OCI-LY3 (cell line): ENCODE measurements at regions not wholly inside any gene's neighbourhood (a gene's known extent, or its start where the extent isn't known, plus 50 kb on each side); places are given as distances from the start of the nearest gene placed in this dataset.
A peak's percentile ranks its signal among the peaks of the same experiment; 100 is the strongest.

ENCODE experiments used
- H2AFZ ChIP-seq: fragments of 200-600, 300-600 bp; shearing (Covaris generic); 2 replicates; pipeline ENCODE4 v1.6.0; 2014; ENCODE audit warnings: antibody characterized with exemption, low read depth, low read length
- H3K27ac ChIP-seq: fragments of 200-600, 300-600 bp; sonication (generic); 2 replicates; pipeline ENCODE4 v1.5.1; 2014; ENCODE audit warnings: mild to moderate bottlenecking, low read length, moderate library complexity, mixed read lengths
- H3K27me3 ChIP-seq: fragments of 200-600, 300-600 bp; sonication (generic); 2 replicates; pipeline ENCODE4 v1.6.1; 2014; ENCODE audit warnings: low read depth, low read length, mixed read lengths
- H3K36me3 ChIP-seq: fragments of 200-600, 300-600 bp; sonication (generic); replicated peaks from 2 replicates; pipeline ENCODE3; 2014; ENCODE audit warnings: low read depth, low read length, mixed read lengths
- H3K4me1 ChIP-seq: fragments of 300-600, 200-600 bp; sonication (generic); 2 replicates; pipeline ENCODE4 v1.6.1; 2014; ENCODE audit warnings: low read length, mixed read lengths
- H3K4me2 ChIP-seq: fragments of 200-600, 300-600 bp; sonication (generic); 2 replicates; pipeline ENCODE4 v1.6.1; 2014; ENCODE audit warnings: low read length, mixed read lengths
- H3K4me3 ChIP-seq: fragments of 300-600, 200-600 bp; sonication (generic); 2 replicates; pipeline ENCODE4 v1.5.1; 2014; ENCODE audit warnings: antibody characterized with exemption, mild to moderate bottlenecking, low read length, moderate library complexity
- H3K79me2 ChIP-seq: fragments of 300-600, 200-600 bp; shearing (Covaris generic); 2 replicates; pipeline ENCODE4 v1.6.1; 2014; ENCODE audit warnings: mild to moderate bottlenecking, low read length, mixed read lengths
- H3K9ac ChIP-seq: fragments of 300-600, 200-600 bp; shearing (Covaris generic); 2 replicates; pipeline ENCODE4 v1.6.0; 2014; ENCODE audit warnings: mild to moderate bottlenecking, low read length, moderate library complexity
- H3K9me3 ChIP-seq: fragments of 200-600, 300-600 bp; shearing (Covaris generic); 2 replicates; pipeline ENCODE4 v1.6.1; 2014; ENCODE audit warnings: low read length, mixed read lengths; ENCODE audit not compliant: insufficient read depth
- H4K20me1 ChIP-seq: fragments of 200-600, 300-600 bp; sonication (generic); 2 replicates; pipeline ENCODE4 v1.6.1; 2016; ENCODE audit warnings: low read length, mixed read lengths; ENCODE audit not compliant: insufficient read depth
- EZH2phosphoT487 ChIP-seq: fragments of 200-600 bp; shearing (Covaris generic); IDR thresholded peaks from 2 replicates; pipeline ENCODE4 v1.6.1; 2018; ENCODE audit warnings: antibody characterized with exemption, mixed run types, low read depth
- TF ChIP-seq, protein P1 (sequence below): fragments of 200-600, 300-600 bp; sonication (generic); IDR thresholded peaks from 2 replicates; pipeline ENCODE4 v1.5.1; 2014; ENCODE audit warnings: antibody characterized with exemption, low read length, low read depth

DNA sequence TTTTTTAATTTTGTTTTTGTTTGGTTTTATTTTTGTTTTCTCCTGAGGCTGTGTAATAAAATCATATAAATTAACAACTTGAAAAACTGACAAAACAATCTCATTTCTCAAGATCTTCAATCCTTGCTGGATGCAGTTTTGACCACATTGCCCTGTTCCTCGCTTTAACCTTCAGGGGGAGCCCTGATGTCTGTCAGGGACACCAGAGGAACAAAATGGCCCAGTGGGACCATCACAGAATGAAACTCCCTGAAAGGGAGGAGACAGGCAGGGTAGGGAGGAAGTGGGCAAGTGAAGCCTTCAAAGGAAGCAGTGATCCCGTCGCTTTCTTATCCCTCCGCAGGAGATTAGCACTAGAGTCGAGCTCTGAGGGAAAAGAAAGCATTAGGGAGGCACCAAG, 274.9 kb upstream of the LDB2 start:
- H3K36me3 ChIP-seq: no peaks in the 10 kb centered on the region
- H3K79me2 ChIP-seq: no peaks in the 10 kb centered on the region
- no peak for TF ChIP-seq EZH2phosphoT487
- TF ChIP-seq, protein P1, sequence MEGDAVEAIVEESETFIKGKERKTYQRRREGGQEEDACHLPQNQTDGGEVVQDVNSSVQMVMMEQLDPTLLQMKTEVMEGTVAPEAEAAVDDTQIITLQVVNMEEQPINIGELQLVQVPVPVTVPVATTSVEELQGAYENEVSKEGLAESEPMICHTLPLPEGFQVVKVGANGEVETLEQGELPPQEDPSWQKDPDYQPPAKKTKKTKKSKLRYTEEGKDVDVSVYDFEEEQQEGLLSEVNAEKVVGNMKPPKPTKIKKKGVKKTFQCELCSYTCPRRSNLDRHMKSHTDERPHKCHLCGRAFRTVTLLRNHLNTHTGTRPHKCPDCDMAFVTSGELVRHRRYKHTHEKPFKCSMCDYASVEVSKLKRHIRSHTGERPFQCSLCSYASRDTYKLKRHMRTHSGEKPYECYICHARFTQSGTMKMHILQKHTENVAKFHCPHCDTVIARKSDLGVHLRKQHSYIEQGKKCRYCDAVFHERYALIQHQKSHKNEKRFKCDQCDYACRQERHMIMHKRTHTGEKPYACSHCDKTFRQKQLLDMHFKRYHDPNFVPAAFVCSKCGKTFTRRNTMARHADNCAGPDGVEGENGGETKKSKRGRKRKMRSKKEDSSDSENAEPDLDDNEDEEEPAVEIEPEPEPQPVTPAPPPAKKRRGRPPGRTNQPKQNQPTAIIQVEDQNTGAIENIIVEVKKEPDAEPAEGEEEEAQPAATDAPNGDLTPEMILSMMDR: peak; percentile 58
- peaks cover 38% of the 10 kb centered on the region for H3K4me1 ChIP-seq
- H2AFZ ChIP-seq: peak overlapping the region; percentile 55; the same call in 1 of the 2 replicates
- H3K27me3 ChIP-seq: no peaks in the 10 kb centered on the region
- H3K4me3 ChIP-seq: no peak overlapping the region
- no peak overlapping the region for H3K9ac ChIP-seq
- H4K20me1 ChIP-seq: no peaks in the 10 kb centered on the region
- no peaks in the 10 kb centered on the region for H3K9me3 ChIP-seq
- no peak overlapping the region for H3K27ac ChIP-seq
- peak overlapping the region; percentile 38 for H3K4me2 ChIP-seq

DNA sequence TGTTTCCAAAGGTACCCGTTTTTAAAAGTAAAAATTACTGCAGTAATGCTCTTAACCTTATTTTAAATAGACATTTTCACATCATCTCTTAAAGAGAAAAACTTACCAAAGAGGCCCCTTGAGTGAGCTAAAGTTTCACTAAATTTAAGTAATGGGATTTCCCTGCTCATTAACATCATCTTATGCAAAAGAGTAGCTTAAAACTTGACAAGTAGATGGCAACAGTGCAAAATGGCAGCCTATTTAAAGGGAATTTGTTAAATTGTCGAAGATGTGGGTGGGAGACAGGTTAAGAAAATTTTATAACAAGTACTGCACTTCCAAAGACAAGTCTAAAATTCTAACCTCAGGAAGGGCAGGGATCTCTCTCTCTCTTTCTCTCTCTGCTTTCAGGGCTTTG, 271.7 kb upstream of the LDB2 start:
- no peaks in the 10 kb centered on the region for H3K79me2 ChIP-seq
- peak overlapping the region; percentile 13; the same call in 1 of the 2 replicates for H3K4me3 ChIP-seq
- H3K9me3 ChIP-seq: no peaks in the 10 kb centered on the region
- peaks cover 39% of the 10 kb centered on the region for H3K4me1 ChIP-seq
- H3K36me3 ChIP-seq: no peaks in the 10 kb centered on the region
- no peaks in the 10 kb centered on the region for H3K27me3 ChIP-seq
- no peak for TF ChIP-seq EZH2phosphoT487
- TF ChIP-seq, protein P1: no peak
- H4K20me1 ChIP-seq: no peaks in the 10 kb centered on the region
- H3K27ac ChIP-seq: peak overlapping the region; percentile 30
- H2AFZ ChIP-seq: 0 out of 2 replicates have a peak overlapping the region, but pooled peaks have one; percentile 8
- peak overlapping the region; percentile 44 for H3K4me2 ChIP-seq
- H3K9ac ChIP-seq: no peak overlapping the region; the same call in 1 of the 2 replicates

DNA sequence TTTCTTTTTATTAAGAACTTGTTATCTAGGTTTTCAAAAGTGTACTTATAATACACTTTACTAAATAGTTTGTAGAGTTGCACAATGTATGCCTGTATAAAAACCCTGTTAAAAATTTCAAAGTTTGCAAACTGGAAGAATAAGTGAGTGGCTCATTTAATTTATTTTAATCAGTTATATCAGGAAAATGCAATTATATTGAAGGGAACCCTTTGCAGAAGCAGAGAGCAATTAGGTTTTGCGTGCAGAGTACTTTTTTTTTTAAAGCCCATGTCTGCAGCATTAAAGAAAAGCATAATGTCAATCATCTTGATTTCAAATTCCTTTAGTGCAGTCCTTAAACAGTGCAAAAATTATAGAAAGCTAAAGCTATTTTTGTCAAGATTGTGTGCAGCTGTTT, 271.3 kb upstream of the LDB2 start:
- Histone ChIP-seq H3K79me2 (no peaks in the 10 kb centered on the region), H3K4me2 (peak overlapping the region; percentile 44), H3K27ac (no peak overlapping the region), H3K9ac (no peak overlapping the region; the same call in 1 of the 2 replicates), H3K36me3 (no peaks in the 10 kb centered on the region), H4K20me1 (no peaks in the 10 kb centered on the region), H3K4me1 (peaks cover 39% of the 10 kb centered on the region), H3K9me3 (no peaks in the 10 kb centered on the region), H3K27me3 (no peaks in the 10 kb centered on the region), H3K4me3 (peak overlapping the region; percentile 13; the same call in 1 of the 2 replicates), H2AFZ (no peak overlapping the region)
- TF ChIP-seq EZH2phosphoT487: no peak
- TF ChIP-seq, protein P1: no peak

DNA sequence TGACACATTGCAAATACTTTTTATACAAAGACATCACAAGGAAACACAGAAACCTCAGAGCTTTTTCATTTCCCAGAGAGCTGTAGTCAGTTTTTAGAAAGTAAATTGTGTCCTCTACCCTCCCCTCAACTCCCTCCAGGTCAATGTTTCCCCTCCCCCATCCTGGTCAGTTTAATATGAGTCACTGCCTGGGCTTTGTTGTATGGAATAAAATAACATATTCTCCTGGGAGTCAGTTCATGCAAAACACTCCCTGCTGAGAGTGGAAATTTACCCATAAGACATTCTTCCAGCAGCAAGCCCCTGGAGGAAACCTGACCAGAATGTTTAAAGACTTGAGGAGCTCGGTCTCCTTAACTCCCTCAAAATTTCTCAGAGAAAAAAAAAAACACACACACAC, 270.1 kb upstream of the LDB2 start:
- Histone ChIP-seq H3K36me3 (no peaks in the 10 kb centered on the region), H3K4me3 (no peak overlapping the region), H3K27me3 (no peaks in the 10 kb centered on the region), H3K79me2 (no peaks in the 10 kb centered on the region), H3K27ac (no peak overlapping the region), H3K9ac (no peak overlapping the region), H3K4me1 (peaks cover 38% of the 10 kb centered on the region), H2AFZ (no peak overlapping the region), H4K20me1 (no peaks in the 10 kb centered on the region), H3K4me2 (0 out of 2 replicates have a peak overlapping the region, but pooled peaks have one; percentile 3), H3K9me3 (no peaks in the 10 kb centered on the region)
- TF ChIP-seq, protein P1: no peak
- TF ChIP-seq EZH2phosphoT487: no peak
